ENCODE measurements at regions not wholly inside any gene's neighbourhood (a gene's known extent, or its start where the extent isn't known, plus 50 kb on each side); places are given as distances from the start of the nearest gene placed in this dataset.

DNA sequence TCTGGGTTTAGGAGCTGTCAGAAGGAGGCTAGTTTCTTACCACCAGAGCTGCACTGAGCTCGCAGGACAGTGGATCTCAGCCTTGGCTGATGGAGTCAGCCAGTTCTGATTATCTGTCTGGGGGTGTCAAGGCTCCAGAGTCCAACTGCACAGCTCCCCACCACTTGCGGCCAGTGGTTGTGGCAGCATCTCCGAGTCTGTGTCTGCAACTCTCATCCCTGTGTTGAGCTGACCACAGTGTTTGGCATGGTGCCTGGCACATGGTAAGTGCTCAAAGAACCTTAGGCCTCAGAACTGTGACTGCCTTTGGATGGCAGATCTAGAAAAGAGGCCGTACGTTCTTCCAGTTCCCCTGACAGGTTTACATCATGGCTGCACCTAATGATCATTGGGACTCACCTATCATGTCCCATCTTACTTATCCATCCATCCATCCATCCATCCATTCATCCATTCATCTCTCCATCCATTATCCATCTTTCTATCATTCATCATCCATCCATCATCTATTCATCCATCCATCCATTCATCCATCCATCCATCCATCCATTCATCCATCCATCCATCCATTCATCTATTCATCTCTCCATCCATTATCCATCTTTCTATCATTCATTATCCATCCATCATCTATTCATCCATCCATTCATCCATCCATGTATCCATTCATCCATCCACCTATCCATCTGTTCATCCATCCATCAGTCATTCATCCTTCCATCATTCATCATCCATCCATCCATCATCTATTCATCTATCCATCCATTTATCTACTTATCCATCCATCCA lies 114.5 kb downstream of the CRYAA start:
- Histone ChIP-seq H3K36me3 (ENCODE audit: control insufficient read depth in 2 of 2, extremely low read depth in 1 of 2, insufficient read depth in 2 of 2, low read length in 2 of 2) (no peaks in the 10 kb centered on the region), H3K4me2 (ENCODE audit: insufficient read depth, low read length) (no peak overlapping the region), H4K20me1 (replicated peaks; ENCODE audit: control insufficient read depth, extremely low read depth, insufficient read depth, low read length) (no peaks in the 10 kb centered on the region), H3K27ac (ENCODE audit: insufficient read depth, low read depth, low read length) (no peak overlapping the region), H3K27me3 (ENCODE audit: control insufficient read depth in 2 of 2, insufficient read depth in 2 of 2, low read length in 2 of 2) (no peaks in the 10 kb centered on the region), H2AFZ (ENCODE audit: low read depth, low read length) (no peak overlapping the region), H3K9me1 (replicated peaks; ENCODE audit: control insufficient read depth, extremely low read depth, insufficient read depth, low read length) (no peaks in the 10 kb centered on the region), H3K4me1 (ENCODE audit: control insufficient read depth, extremely low read depth, insufficient read depth, low read length) (no peaks in the 10 kb centered on the region), H3K9me3 (replicated peaks; ENCODE audit: control insufficient read depth, insufficient read depth, low read length) (no peaks in the 10 kb centered on the region), H3K4me3 (replicated peaks in 1 of 3; ENCODE audit: insufficient read depth in 1 of 3, low read depth in 1 of 3, low read length in 3 of 3) (no peak overlapping the region), H3K79me2 (ENCODE audit: control insufficient read depth, insufficient read depth, low read length) (no peaks in the 10 kb centered on the region), H3K9ac (replicated peaks; ENCODE audit: extremely low read depth, insufficient read depth, low read length) (no peak overlapping the region)
- FAIRE-seq (no peak), DNase-seq (ENCODE audit: low read depth, low spot score) (no peak)
- no TSS peak for BruUV-seq (replicated peaks)
- intact Hi-C loops (cut with micrococcal nuclease) (no loop called here), dilution Hi-C loops (cut with MboI; ENCODE audit: extremely low pct_ligation_motif_present, low sequenced_read_pairs) (no loop called here)
- POLR2A ChIA-PET, result no interaction called here
- CTCF ChIA-PET, result interaction anchor here (1.0 kb wide), 1 partner anchor 10 kb away, joined by 3 read pairs; no protein-coding TSS in a partner anchor
- TF ChIP-seq FOS (IDR thresholded peaks at IDR 0.05; ENCODE audit: borderline replicate concordance, insufficient read depth, low read length), result no peak
- TF ChIP-seq MYC (IDR thresholded peaks at IDR 0.05; ENCODE audit: low read depth, low read length), result no peak
- no peak for TF ChIP-seq POLR2AphosphoS5 (IDR thresholded peaks at IDR 0.05; ENCODE audit: insufficient read depth, low read depth, low read length)

GRCh38 chr21:43282358-43283120 lies 113.7 kb downstream of the CRYAA start:
- no peak overlapping the region for H3K4me2 ChIP-seq (ENCODE audit: insufficient read depth, low read length)
- H3K27me3 ChIP-seq (ENCODE audit: control insufficient read depth in 2 of 2, insufficient read depth in 2 of 2, low read length in 2 of 2), result peaks cover 0 to 3% of the 10 kb centered on the region in 2 experiments
- H3K79me2 ChIP-seq (ENCODE audit: control insufficient read depth, insufficient read depth, low read length), result no peaks in the 10 kb centered on the region
- POLR2A ChIA-PET, result no interaction called here
- no peaks in the 10 kb centered on the region for H3K9me1 ChIP-seq (replicated peaks; ENCODE audit: control insufficient read depth, extremely low read depth, insufficient read depth, low read length)
- H3K4me3 ChIP-seq (replicated peaks in 1 of 3; ENCODE audit: insufficient read depth in 1 of 3, low read depth in 1 of 3, low read length in 3 of 3), result no peak overlapping the region
- no peaks in the 10 kb centered on the region for H3K4me1 ChIP-seq (ENCODE audit: control insufficient read depth, extremely low read depth, insufficient read depth, low read length)
- no peak overlapping the region for H3K9ac ChIP-seq (replicated peaks; ENCODE audit: extremely low read depth, insufficient read depth, low read length)
- no peak overlapping the region for H3K27ac ChIP-seq (ENCODE audit: insufficient read depth, low read depth, low read length)
- intact Hi-C loops (cut with micrococcal nuclease), result no loop called here
- H2AFZ ChIP-seq (ENCODE audit: low read depth, low read length), result no peak overlapping the region
- CTCF ChIA-PET, result interaction anchor here (1.0 kb wide), 1 partner anchor 9 kb away, joined by 3 read pairs; no protein-coding TSS in a partner anchor
- H3K9me3 ChIP-seq (replicated peaks; ENCODE audit: control insufficient read depth, insufficient read depth, low read length), result no peaks in the 10 kb centered on the region
- FAIRE-seq (no peak), DNase-seq (ENCODE audit: low read depth, low spot score) (no peak)
- no peaks in the 10 kb centered on the region for H3K36me3 ChIP-seq (ENCODE audit: control insufficient read depth in 2 of 2, extremely low read depth in 1 of 2, insufficient read depth in 2 of 2, low read length in 2 of 2)
- TF ChIP-seq FOS (IDR thresholded peaks at IDR 0.05; ENCODE audit: borderline replicate concordance, insufficient read depth, low read length), result no peak
- no peak for TF ChIP-seq JUN (IDR thresholded peaks at IDR 0.05; ENCODE audit: borderline replicate concordance, insufficient read depth, insufficient read length, low read depth)
- no peak for TF ChIP-seq POLR2AphosphoS5 (IDR thresholded peaks at IDR 0.05; ENCODE audit: insufficient read depth, low read depth, low read length)
- TF ChIP-seq MAX (IDR thresholded peaks at IDR 0.05; ENCODE audit: insufficient read depth, insufficient read length), result no peak
- TF ChIP-seq MYC (IDR thresholded peaks at IDR 0.05; ENCODE audit: low read depth, low read length), result no peak
- TF ChIP-seq GATA2 (IDR thresholded peaks at IDR 0.05; ENCODE audit: insufficient read depth, insufficient read length, low read depth, low read length), result no peak
- TF ChIP-seq CTCF (IDR thresholded peaks at IDR 0.05; ENCODE audit: extremely low read depth in 1 of 2, insufficient read depth in 1 of 2, low read depth in 1 of 2, low read length in 2 of 2), result no peak
- no peak for TF ChIP-seq POLR2A (IDR thresholded peaks at IDR 0.05; ENCODE audit: low read depth, low read length)
- no peak for TF ChIP-seq EZH2 (IDR thresholded peaks at IDR 0.05; ENCODE audit: borderline replicate concordance, low read depth, low read length, severe bottlenecking)
- dilution Hi-C loops (cut with MboI; ENCODE audit: extremely low pct_ligation_motif_present, low sequenced_read_pairs), result no loop called here
- no peaks in the 10 kb centered on the region for H4K20me1 ChIP-seq (replicated peaks; ENCODE audit: control insufficient read depth, extremely low read depth, insufficient read depth, low read length)
- BruUV-seq (replicated peaks), result no TSS peak
